DMS114 treated with DMSO at 0.1 percent for 48 hours (cell line): ENCODE measurements at regions not wholly inside any gene's neighbourhood (a gene's known extent, or its start where the extent isn't known, plus 50 kb on each side); places are given as distances from the start of the nearest gene placed in this dataset.

Experiments
- DNase-seq: peaks from one replicate; lab custom pipeline; 2025; ENCODE audit not compliant: unreplicated experiment; lab: John Stamatoyannopoulos, UW

GRCh38 chr4:17068392-17068791 lies 169.9 kb upstream of the LDB2 start:
- no peak for DNase-seq

- no peak for DNase-seq
Observed at GRCh38 chr4:17066972-17067371, 168.5 kb upstream of the LDB2 start.

GRCh38 chr4:17066236-17066635 lies 167.8 kb upstream of the LDB2 start:
- DNase-seq = no peak

GRCh38 chr4:17065821-17066220 lies 167.4 kb upstream of the LDB2 start:
- no peak for DNase-seq

GRCh38 chr4:17064959-17065358 lies 166.5 kb upstream of the LDB2 start:
- DNase-seq = no peak

- no peak for DNase-seq
Observed at GRCh38 chr4:17063888-17064287, 165.4 kb upstream of the LDB2 start.

GRCh38 chr4:17060230-17060629 lies 161.8 kb upstream of the LDB2 start:
- DNase-seq = no peak

- DNase-seq = no peak
Observed at GRCh38 chr4:17058916-17059741, 160.7 kb upstream of the LDB2 start.

- DNase-seq = no peak
Observed at GRCh38 chr4:17058536-17058915, 160.1 kb upstream of the LDB2 start.

GRCh38 chr4:17057035-17057434 lies 158.6 kb upstream of the LDB2 start:
- DNase-seq = no peak

GRCh38 chr4:17055788-17056187 lies 157.3 kb upstream of the LDB2 start:
- DNase-seq = no peak

GRCh38 chr4:17045866-17046265 lies 147.4 kb upstream of the LDB2 start:
- DNase-seq = no peak

- no peak for DNase-seq
Observed at GRCh38 chr4:17038510-17039176, 140.2 kb upstream of the LDB2 start.

GRCh38 chr4:17033768-17034181 lies 135.3 kb upstream of the LDB2 start:
- DNase-seq = no peak

GRCh38 chr4:17033025-17033767 lies 134.8 kb upstream of the LDB2 start:
- no peak for DNase-seq

GRCh38 chr4:17030543-17030942 lies 132.1 kb upstream of the LDB2 start:
- DNase-seq = no peak

GRCh38 chr4:17029964-17030363 lies 131.5 kb upstream of the LDB2 start:
- DNase-seq = no peak

GRCh38 chr4:17029432-17029831 lies 131.0 kb upstream of the LDB2 start:
- no peak for DNase-seq

- DNase-seq = no peak
Observed at GRCh38 chr4:17027495-17027894, 129.1 kb upstream of the LDB2 start.

GRCh38 chr4:17024425-17024824 lies 126.0 kb upstream of the LDB2 start:
- DNase-seq = no peak

GRCh38 chr4:17020901-17021300 lies 122.5 kb upstream of the LDB2 start:
- no peak for DNase-seq

GRCh38 chr4:17020451-17020850 lies 122.0 kb upstream of the LDB2 start:
- DNase-seq = no peak
